ENCODE measurements at regions not wholly inside any gene's neighbourhood (a gene's known extent, or its start where the extent isn't known, plus 50 kb on each side); places are given as distances from the start of the nearest gene placed in this dataset.

DNA sequence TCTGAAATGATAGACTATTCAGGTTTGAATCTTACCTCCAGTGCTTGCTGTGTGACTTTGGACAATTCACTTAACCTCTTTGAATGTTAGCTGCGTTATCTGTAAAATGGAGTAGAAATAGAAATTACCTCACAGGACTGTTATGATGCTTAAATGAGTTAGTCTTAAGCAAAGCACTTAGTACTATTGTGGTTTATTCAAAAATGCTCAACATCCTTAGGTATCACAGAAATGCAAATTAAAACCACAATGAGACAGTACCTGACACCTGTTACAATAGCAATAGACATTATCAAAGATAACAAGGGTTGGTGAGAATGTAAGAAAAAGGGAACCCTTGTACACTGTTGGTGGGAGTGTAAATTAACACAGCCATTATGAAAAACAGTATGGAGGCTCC is 77.6 kb upstream of the FREM1 start:
- no peaks in the 10 kb centered on the region for H3K27me3 ChIP-seq (replicated peaks; ENCODE audit: insufficient read depth, low read depth, low read length, poor library complexity)
- H3K27ac ChIP-seq (ENCODE audit: low read depth, low read length, poor library complexity, severe bottlenecking), result no peak overlapping the region
- intact Hi-C loops (cut with micrococcal nuclease; ENCODE audit: unreplicated experiment), result no loop called here
- ChIA-PET CTCF (no interaction called here), POLR2A (ENCODE audit: low non-redundant PET) (no interaction called here)
- H3K36me3 ChIP-seq (ENCODE audit: insufficient read depth, low read length, poor library complexity, severe bottlenecking), result peaks cover 9% of the 10 kb centered on the region
- no peak for DNase-seq (ENCODE audit: low spot score)
- no TSS peak for BruUV-seq (replicated peaks)
- H3K9me3 ChIP-seq (ENCODE audit: low read depth, low read length, poor library complexity, severe bottlenecking), result no peaks in the 10 kb centered on the region
- no peak overlapping the region for H3K4me3 ChIP-seq (ENCODE audit: low read depth, low read length, poor library complexity, severe bottlenecking)
- TF ChIP-seq EZH2 (IDR thresholded peaks at IDR 0.05; ENCODE audit: borderline replicate concordance, low read depth, low read length, poor library complexity, severe bottlenecking), result no peak
- TF ChIP-seq, protein P1, sequence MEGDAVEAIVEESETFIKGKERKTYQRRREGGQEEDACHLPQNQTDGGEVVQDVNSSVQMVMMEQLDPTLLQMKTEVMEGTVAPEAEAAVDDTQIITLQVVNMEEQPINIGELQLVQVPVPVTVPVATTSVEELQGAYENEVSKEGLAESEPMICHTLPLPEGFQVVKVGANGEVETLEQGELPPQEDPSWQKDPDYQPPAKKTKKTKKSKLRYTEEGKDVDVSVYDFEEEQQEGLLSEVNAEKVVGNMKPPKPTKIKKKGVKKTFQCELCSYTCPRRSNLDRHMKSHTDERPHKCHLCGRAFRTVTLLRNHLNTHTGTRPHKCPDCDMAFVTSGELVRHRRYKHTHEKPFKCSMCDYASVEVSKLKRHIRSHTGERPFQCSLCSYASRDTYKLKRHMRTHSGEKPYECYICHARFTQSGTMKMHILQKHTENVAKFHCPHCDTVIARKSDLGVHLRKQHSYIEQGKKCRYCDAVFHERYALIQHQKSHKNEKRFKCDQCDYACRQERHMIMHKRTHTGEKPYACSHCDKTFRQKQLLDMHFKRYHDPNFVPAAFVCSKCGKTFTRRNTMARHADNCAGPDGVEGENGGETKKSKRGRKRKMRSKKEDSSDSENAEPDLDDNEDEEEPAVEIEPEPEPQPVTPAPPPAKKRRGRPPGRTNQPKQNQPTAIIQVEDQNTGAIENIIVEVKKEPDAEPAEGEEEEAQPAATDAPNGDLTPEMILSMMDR (conservative IDR thresholded peaks at IDR 0.05; ENCODE audit: low read depth, low read length), result no peak
- peaks cover 14% of the 10 kb centered on the region for H3K4me1 ChIP-seq (ENCODE audit: insufficient read depth, low read length, poor library complexity, severe bottlenecking)

DNA sequence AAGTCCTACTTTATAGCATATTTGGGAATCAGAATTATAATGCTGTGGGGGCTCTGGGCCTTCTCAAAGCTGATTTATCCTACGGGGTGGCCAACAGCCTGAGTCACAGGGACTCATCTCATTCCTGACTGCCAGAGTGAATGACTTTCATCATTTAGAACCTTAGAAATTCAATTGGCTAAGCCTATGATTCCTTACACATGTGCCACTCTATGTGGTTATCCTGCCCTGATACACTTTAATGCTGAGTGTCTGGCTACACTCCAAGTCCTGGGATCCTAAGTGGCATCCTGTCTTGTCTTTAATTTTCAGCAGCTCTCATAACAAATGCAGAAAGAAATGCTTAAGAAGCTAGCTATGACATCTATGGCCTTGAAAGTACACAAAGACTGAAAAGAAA is 75.2 kb upstream of the FREM1 start:
- H3K4me1 ChIP-seq (ENCODE audit: insufficient read depth, low read length, poor library complexity, severe bottlenecking), result peaks cover 14% of the 10 kb centered on the region
- intact Hi-C loops (cut with micrococcal nuclease; ENCODE audit: unreplicated experiment), result no loop called here
- no peaks in the 10 kb centered on the region for H3K27me3 ChIP-seq (replicated peaks; ENCODE audit: insufficient read depth, low read depth, low read length, poor library complexity)
- POLR2A ChIA-PET (ENCODE audit: low non-redundant PET), result no interaction called here
- H3K4me3 ChIP-seq (ENCODE audit: low read depth, low read length, poor library complexity, severe bottlenecking), result no peak overlapping the region
- no peaks in the 10 kb centered on the region for H3K9me3 ChIP-seq (ENCODE audit: low read depth, low read length, poor library complexity, severe bottlenecking)
- H3K27ac ChIP-seq (ENCODE audit: low read depth, low read length, poor library complexity, severe bottlenecking), result peak overlapping the region; percentile 60
- DNase-seq (ENCODE audit: low spot score), result peak; percentile 83
- H3K36me3 ChIP-seq (ENCODE audit: insufficient read depth, low read length, poor library complexity, severe bottlenecking), result peaks cover 18% of the 10 kb centered on the region
- no TSS peak for BruUV-seq (replicated peaks)
- TF ChIP-seq EZH2 (IDR thresholded peaks at IDR 0.05; ENCODE audit: borderline replicate concordance, low read depth, low read length, poor library complexity, severe bottlenecking), result no peak
- CTCF ChIA-PET, result no interaction called here

DNA sequence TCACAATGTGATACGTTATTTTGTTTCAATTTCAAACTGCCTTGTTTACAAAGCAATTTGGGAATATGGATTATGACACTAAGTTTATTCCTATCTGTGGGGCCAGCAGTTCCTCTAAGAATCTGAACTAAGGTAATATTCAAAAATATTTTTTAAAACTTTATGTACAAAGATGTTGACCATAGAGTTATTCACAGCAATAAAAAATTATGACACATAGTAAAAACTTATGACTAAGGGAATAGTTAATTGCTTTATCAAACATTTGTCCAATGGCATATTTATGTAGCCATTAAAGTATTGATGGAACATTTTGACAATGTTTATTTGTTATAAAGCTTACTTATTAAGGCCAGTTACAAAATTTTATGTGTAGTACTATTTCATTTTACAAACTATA is 73.4 kb upstream of the FREM1 start:
- BruUV-seq (replicated peaks), result no TSS peak
- H3K4me1 ChIP-seq (ENCODE audit: insufficient read depth, low read length, poor library complexity, severe bottlenecking), result peaks cover 14% of the 10 kb centered on the region
- DNase-seq (ENCODE audit: low spot score), result no peak
- CTCF ChIA-PET, result no interaction called here
- no peaks in the 10 kb centered on the region for H3K27me3 ChIP-seq (replicated peaks; ENCODE audit: insufficient read depth, low read depth, low read length, poor library complexity)
- intact Hi-C loops (cut with micrococcal nuclease; ENCODE audit: unreplicated experiment), result no loop called here
- POLR2A ChIA-PET (ENCODE audit: low non-redundant PET), result no interaction called here
- no peak overlapping the region for H3K27ac ChIP-seq (ENCODE audit: low read depth, low read length, poor library complexity, severe bottlenecking)
- no peak for TF ChIP-seq EZH2 (IDR thresholded peaks at IDR 0.05; ENCODE audit: borderline replicate concordance, low read depth, low read length, poor library complexity, severe bottlenecking)
- TF ChIP-seq, protein P1 (conservative IDR thresholded peaks at IDR 0.05; ENCODE audit: low read depth, low read length), result no peak
- no peaks in the 10 kb centered on the region for H3K9me3 ChIP-seq (ENCODE audit: low read depth, low read length, poor library complexity, severe bottlenecking)
- H3K4me3 ChIP-seq (ENCODE audit: low read depth, low read length, poor library complexity, severe bottlenecking), result no peak overlapping the region
- H3K36me3 ChIP-seq (ENCODE audit: insufficient read depth, low read length, poor library complexity, severe bottlenecking), result peaks cover 18% of the 10 kb centered on the region

DNA sequence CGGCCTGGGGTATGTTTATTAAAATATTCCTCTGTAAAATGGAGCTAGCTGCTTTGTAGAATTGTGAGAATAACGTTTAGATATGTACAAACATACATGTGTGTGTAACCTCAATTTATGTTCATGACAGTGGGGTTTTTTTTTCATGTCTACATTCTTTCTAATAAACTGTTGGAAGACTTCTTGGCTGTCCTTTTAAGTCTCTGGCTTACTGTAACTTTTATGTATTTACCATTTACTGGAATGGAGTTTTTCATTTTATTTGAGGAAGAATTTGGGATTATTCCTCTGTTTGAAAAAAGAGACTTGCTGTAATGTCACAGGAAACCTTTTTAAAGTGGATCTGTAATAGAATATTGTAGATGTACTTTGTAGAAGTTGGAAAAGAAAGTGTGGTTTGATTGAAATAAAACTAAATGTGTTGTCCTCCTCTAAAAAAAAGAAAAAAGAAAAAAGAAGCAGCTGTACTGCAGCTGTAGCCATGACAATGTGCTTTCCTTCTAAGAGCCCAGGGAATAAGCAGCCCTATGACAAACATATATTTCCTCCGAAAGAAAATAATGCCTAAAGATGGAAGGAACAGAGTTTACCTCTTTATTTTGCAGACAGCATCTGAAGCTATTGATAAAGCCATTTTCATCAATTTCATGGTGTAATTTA is 71.2 kb upstream of the FREM1 start:
- Histone ChIP-seq H3K27ac (ENCODE audit: low read depth, low read length, poor library complexity, severe bottlenecking) (no peak overlapping the region), H3K4me3 (ENCODE audit: low read depth, low read length, poor library complexity, severe bottlenecking) (no peak overlapping the region), H3K9me3 (ENCODE audit: low read depth, low read length, poor library complexity, severe bottlenecking) (no peaks in the 10 kb centered on the region), H3K27me3 (replicated peaks; ENCODE audit: insufficient read depth, low read depth, low read length, poor library complexity) (no peaks in the 10 kb centered on the region), H3K36me3 (ENCODE audit: insufficient read depth, low read length, poor library complexity, severe bottlenecking) (peaks cover 17% of the 10 kb centered on the region), H3K4me1 (ENCODE audit: insufficient read depth, low read length, poor library complexity, severe bottlenecking) (peaks cover 14% of the 10 kb centered on the region)
- intact Hi-C loops (cut with micrococcal nuclease; ENCODE audit: unreplicated experiment), result no loop called here
- no peak for TF ChIP-seq EZH2 (IDR thresholded peaks at IDR 0.05; ENCODE audit: borderline replicate concordance, low read depth, low read length, poor library complexity, severe bottlenecking)
- TF ChIP-seq, protein P1 (conservative IDR thresholded peaks at IDR 0.05; ENCODE audit: low read depth, low read length), result no peak
- ChIA-PET CTCF (no interaction called here), POLR2A (ENCODE audit: low non-redundant PET) (no interaction called here)
- no peak for DNase-seq (ENCODE audit: low spot score)
- no TSS peak for BruUV-seq (replicated peaks)

Data from A673 (cell line).